ENCODE measurements at regions not wholly inside any gene's neighbourhood (a gene's known extent, or its start where the extent isn't known, plus 50 kb on each side); places are given as distances from the start of the nearest gene placed in this dataset.

DNA sequence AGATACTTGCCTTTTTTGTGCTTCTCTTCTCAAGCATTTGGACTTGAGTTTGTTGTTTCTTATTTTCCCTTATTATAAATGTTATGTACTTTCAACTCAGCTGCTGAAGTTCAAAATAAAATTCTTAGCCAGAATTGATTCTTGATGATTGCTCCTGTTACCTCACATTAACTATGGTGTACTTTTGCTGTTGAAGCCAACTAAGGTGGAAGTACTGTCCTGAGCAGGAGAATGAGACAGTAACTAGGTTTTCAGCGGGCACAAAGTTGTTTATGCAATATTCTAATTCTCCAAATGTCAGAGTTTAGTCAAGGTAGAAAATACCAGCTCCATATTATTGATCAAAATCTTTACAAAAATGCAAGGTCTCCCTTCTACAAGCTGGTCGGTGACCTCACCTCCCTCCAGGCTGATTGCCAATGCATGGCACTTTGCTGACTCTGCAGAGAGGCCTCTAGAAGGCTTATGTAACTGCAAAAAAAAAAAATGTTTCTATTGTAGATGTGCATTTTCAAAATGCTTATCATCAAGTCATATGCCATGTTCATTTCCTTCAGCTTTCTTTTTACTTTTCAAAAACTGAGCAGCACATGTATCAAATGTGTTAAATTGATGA lies 1783.5 kb upstream of the WWC1 start:
- no peak for DNase-seq (ENCODE audit: low read depth)
- TF ChIP-seq, protein P1, sequence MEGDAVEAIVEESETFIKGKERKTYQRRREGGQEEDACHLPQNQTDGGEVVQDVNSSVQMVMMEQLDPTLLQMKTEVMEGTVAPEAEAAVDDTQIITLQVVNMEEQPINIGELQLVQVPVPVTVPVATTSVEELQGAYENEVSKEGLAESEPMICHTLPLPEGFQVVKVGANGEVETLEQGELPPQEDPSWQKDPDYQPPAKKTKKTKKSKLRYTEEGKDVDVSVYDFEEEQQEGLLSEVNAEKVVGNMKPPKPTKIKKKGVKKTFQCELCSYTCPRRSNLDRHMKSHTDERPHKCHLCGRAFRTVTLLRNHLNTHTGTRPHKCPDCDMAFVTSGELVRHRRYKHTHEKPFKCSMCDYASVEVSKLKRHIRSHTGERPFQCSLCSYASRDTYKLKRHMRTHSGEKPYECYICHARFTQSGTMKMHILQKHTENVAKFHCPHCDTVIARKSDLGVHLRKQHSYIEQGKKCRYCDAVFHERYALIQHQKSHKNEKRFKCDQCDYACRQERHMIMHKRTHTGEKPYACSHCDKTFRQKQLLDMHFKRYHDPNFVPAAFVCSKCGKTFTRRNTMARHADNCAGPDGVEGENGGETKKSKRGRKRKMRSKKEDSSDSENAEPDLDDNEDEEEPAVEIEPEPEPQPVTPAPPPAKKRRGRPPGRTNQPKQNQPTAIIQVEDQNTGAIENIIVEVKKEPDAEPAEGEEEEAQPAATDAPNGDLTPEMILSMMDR (conservative IDR thresholded peaks at IDR 0.05; ENCODE audit: low read depth, low read length): no peak
- no peak overlapping the region for H3K4me3 ChIP-seq (ENCODE audit: low read length)

DNA sequence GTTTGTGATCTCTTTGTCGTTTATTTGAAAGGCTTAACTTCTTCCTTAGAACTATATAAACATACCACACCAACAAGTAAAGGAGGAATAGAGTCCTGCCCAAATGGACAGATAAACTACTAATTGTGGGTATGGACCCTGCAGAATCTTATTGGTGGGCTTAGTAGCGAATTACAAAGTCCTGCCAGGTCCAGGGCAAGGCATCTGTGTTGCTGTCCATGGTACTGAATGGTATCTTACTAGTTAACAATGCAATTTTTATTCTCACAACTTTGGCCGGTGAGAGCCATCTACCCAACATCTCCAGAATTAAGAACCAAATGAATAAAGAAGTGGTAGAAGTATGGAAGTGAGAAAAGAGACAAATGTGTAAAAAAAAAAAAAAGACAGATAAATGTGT lies 1782.4 kb upstream of the WWC1 start:
- TF ChIP-seq, protein P1 (conservative IDR thresholded peaks at IDR 0.05; ENCODE audit: low read depth, low read length): no peak
- H3K4me3 ChIP-seq (ENCODE audit: low read length): no peak overlapping the region
- peak; percentile 6 for DNase-seq (ENCODE audit: low read depth)

DNA sequence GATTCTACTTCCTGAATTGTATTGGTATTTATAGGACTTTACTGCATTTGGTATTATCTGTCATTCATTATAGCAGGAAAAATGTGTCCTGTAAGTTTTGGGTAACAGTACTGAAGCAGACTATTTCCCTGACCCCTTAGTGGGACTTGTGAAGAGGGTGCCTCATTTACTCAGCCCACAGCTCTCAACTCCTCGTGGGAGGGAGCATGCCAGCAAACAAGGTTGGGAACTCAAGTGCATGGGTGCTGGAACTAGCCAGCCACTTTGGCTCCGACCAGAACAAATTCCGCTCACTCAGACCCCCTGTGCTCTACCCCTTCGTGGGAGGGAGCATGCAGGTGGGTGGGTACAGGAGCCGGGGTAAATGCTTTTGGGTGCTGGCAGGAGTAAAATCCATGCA lies 1773.5 kb upstream of the WWC1 start:
- DNase-seq (ENCODE audit: low read depth): no peak
- no peak overlapping the region for H3K4me3 ChIP-seq (ENCODE audit: low read length)
- TF ChIP-seq, protein P1 (conservative IDR thresholded peaks at IDR 0.05; ENCODE audit: low read depth, low read length): no peak

DNA sequence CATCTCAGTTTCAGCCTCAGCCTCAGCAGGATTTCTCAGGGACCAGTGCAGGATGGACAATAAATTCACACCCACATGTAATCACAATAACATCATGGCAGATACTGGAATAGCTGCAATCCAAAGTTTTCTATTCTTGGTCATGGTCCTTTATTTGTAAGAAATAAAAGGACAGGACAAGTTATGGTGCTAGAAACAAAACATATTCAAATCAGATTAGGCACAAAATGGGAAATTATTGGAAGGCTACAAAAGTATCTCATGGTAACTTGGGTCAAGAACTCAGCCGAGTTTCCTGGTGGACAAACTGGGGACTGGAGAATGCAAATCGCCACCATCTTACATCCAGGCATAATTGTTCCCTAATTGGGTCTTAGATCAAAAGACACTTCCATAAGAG lies 1768.2 kb upstream of the WWC1 start:
- no peak overlapping the region for H3K4me3 ChIP-seq (ENCODE audit: low read length)
- no peak for DNase-seq (ENCODE audit: low read depth)
- TF ChIP-seq, protein P1 (conservative IDR thresholded peaks at IDR 0.05; ENCODE audit: low read depth, low read length): no peak

DNA sequence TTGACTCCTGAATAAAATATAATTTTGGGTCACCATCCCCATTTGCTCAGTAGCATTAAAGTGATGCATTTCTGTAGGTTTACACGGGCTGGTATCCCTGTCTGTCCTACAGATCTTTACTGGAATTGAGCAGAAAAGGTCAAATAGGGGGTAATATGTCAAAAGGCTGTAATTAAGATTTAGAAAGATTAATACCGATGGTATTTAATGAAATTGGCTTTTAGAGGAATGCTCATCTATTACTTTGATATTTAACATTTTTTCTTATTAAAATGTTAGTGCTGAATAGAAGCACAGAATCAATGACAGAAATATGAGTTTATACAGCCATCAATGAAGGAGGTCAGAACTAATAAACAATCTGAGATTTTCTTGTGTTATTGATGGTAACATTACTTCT lies 1762.2 kb upstream of the WWC1 start:
- TF ChIP-seq, protein P1 (conservative IDR thresholded peaks at IDR 0.05; ENCODE audit: low read depth, low read length): no peak
- H3K4me3 ChIP-seq (ENCODE audit: low read length): no peak overlapping the region
- no peak for DNase-seq (ENCODE audit: low read depth)

DNA sequence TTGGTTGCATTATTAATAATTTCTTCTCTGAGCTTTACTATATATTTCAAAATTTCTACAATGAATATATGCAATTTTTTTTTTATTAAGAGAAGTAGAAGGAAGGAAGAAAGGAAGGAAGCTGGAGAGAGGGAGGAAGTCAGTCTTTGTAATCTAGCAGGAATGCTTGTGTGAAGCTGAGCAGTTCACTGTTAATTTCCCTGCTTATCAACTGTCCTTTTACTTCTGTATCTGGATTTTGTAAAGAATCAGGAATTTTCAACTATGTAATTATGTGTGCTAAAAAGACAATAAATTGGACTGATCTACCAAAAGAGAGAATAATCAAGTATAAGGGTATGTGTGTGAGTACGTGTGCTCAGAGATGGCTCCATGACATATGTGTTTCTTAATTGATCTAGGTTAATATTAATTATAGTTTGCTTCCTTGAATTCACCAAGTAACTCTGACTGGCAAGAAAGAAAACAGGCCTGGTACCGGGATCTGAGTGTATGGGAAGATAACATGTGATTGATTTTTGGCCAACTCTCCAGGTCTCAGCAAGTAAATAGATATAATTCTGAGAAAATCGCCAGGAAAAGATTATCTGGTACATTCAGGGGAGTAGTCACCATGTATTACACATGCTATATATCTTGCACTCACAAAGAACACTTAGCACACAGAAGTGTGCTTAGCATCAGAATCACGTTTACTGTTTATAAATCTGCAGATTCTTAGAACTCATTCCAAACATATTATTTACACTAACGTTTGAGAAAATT lies 1758.8 kb upstream of the WWC1 start:
- no peak for DNase-seq (ENCODE audit: low read depth)
- H3K4me3 ChIP-seq (ENCODE audit: low read length): no peak overlapping the region
- TF ChIP-seq, protein P1 (conservative IDR thresholded peaks at IDR 0.05; ENCODE audit: low read depth, low read length): no peak

DNA sequence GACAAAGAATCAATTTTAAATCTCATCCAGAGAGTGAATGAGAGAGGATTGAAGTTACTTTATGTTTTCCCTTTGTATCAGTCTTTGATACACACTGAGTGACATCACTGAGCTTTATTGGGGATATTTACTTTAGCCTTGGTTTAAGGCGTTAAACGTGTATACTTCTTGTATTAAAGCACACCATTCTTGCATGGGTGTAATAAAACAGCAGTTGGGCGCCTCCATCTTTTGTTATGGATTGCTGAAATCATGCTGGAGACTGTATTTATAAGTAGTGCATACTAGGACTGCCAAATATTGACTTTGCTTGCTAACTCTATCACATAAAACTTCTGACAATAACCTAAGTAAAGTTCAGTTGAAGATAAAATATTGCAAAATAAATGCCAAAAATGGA lies 1755.8 kb upstream of the WWC1 start:
- TF ChIP-seq, protein P1 (conservative IDR thresholded peaks at IDR 0.05; ENCODE audit: low read depth, low read length): no peak
- H3K4me3 ChIP-seq (ENCODE audit: low read length): no peak overlapping the region
- DNase-seq (ENCODE audit: low read depth): no peak
